Hematopoietic multipotent progenitor cell treated with erythropoietin and hydrocortisone succinate and interleukin-3 and kit ligand, for 15 days (in vitro differentiated cells): ENCODE measurements at regions not wholly inside any gene's neighbourhood (a gene's known extent, or its start where the extent isn't known, plus 50 kb on each side); places are given as distances from the start of the nearest gene placed in this dataset.

Experiments
- DNase-seq: peaks from one replicate; pipeline ENCODE4 v3.0.0-alpha.2; 2015; ENCODE audit warnings: low spot score

DNA sequence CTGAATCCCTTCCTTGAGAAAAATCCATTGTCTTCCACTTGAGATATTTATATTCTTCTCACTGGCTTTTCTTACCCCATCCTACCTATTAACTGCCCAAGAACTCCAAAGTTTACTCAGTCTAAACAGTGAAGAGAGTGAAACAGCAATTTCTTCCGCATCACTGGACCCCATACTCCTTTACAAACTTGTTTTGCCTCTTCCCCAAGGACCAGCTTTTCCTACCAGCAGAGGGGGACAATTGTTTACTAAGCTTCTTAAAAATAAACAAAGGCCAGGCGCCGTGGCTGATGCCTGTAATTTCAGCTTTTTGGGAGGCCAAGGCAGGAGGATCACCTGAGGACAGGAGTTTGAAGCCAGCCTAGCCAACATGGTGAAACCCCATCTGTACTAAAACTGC is 52.0 kb downstream of the LRATD1 start:
- no peak for DNase-seq

DNA sequence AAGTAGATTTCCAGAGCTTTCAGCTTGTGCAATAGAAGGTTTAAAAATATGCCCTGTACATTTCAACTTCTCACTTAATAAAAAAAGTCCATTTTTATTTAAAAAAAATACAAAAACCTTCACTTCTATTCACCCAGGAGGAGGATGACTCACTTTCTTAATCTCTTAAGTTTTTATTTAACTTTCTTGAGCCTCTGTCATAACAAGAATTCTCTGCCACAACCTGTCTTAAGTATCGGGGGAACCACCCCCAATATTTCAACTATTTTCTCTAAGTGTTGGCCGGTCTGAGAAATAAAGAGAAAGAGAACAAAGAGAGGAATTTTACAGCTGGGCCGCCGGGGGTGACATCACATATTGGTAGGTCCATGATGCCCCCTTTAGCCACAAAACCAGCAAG is 58.4 kb downstream of the LRATD1 start:
- no peak for DNase-seq

DNA sequence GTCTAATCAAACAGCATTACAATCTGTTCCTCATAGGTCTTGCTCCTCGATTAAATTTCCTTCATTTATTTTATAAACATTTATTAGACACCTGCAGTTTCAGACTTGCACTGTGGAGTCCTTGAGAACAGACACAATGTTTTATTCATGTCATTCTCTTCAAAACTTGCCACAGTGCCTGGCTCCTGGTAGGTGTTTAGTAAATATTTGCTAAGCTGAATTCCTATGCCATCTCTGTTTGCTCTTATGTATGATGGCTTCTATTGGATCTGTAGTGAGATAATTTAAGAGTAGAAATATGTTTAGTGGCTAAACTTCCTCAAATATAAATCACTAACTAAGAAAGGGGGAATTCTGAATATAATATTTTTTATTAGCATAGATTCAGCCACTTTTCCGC is 61.4 kb downstream of the LRATD1 start:
- no peak for DNase-seq

DNA sequence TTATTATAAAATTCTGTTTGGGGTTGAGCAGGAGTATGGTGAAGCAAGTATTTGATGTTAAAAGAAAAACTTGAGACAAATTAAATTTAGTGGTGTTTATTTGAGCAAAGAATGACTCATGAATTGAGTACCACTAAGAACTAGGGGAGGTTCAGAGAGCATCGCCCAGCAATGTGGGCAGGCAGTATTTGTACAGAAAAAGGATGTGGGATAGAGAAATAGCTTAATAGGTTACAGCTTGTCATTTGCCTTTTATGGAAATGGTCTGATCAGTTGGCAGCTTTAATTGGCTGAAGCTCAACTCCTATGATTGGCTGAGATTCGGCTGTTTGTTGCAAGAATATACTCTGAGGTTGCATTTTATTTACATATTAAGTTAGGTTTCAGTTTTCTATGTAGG is 68.2 kb downstream of the LRATD1 start:
- DNase-seq = no peak

DNA sequence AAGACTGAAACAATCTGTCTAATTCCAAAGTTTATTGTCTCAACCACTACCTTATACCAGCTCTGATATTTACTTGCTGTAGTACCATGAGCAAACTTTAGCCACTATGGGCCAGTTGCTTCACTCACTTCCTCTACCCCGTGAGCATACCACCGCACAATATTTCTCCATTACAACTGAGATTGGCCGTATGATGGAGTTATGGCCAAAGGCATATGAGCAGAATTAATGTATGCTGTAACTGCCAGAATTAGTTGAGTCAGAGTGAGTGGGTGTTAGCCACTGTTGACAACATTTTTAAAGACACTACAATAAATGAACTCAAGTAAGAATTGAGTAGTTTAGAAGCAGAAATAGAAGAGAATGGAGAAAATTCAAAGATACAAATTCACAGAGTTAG is 69.7 kb downstream of the LRATD1 start:
- DNase-seq = no peak

DNA sequence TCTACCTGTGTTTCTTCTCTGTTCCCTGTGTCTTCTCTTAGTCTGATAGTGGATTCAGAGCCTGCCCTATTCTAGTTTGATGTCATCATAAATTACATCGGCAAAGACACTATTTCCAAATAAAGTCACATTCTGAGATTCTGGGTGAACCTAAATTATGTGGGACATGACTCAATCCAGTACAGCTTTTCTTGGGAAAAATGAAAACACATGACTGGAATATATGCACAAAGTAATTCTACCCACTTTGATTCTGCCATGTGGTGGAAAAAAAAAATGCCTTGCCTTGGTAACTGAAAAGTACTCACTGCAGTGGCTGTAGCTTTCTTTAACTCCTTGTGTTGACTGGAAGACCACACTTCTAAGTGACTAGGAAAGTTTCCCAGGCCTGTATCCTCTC is 73.7 kb downstream of the LRATD1 start:
- no peak for DNase-seq

DNA sequence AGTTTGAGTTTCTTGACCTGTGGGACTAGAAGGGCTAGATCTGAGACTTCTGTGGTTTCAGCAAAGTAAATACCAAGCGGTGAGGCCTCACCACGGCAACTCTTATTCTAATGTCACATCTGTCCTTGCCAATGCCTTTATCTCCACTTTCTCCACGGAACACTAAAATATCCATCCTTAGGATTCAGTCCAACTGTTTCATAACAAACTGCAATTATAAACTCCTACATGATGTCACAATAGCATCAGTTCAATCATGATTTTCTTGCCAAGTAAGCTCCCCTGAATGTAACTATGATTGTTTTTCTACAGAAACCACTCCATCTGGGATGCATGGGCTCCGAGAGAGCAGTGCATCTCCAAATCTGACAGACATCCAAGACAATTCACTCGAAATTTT is 79.6 kb downstream of the LRATD1 start:
- no peak for DNase-seq

DNA sequence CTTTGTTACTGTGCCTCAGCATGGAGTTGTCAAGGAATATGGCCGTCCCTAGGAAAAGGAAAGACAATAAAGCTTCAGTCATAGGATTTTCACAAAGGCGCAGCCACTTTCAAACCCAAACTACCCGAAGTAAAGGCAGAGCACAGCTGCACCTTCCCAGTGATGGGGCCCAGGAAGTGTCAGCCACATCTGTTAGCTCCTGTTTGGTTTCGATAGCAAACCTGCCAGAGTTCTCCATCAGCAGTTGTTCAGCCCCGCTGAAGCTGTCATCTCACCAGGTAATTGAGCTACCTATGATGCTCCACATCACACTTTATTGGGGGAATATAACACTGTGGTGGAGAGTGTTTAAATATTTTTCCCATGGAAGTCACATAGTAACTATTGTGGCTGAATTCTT is 80.7 kb downstream of the LRATD1 start:
- DNase-seq = no peak

DNA sequence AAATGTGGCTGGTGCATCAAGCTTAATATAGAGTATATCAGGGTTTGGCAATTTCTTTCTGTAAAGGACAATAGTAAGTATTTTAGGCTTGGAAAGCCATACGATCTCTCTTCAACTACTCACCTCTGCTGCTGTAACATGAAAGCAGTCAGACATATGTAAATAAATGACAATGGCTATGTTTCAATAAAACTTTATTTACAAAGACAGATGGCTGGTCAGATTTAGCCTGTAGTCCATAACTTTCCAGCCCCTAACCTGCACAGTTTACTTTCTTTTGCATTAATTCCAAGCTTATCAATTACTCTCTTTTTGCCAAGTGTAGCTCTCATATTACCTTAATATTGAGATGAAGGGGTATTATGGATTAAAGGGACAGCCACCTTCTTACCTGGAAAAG is 83.1 kb downstream of the LRATD1 start:
- no peak for DNase-seq

DNA sequence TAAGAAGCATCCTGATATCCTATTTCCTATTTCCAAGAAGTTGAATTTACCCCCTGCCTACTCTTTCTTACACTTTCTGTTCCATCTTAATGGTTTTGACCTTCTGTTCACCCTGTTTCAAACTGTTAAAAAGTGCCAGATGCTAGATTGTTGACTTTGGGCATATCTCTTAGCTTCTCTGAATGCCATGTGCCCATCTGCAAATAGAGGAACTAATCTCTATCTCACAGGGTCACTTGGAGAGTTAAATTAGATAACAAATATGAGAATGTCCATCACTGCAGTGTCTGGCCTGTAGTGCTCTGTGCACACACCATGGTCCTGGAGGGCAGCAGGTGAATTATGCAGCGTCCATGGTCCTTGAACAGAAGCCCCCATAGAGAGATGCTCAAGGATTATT is 83.8 kb downstream of the LRATD1 start:
- no peak for DNase-seq

DNA sequence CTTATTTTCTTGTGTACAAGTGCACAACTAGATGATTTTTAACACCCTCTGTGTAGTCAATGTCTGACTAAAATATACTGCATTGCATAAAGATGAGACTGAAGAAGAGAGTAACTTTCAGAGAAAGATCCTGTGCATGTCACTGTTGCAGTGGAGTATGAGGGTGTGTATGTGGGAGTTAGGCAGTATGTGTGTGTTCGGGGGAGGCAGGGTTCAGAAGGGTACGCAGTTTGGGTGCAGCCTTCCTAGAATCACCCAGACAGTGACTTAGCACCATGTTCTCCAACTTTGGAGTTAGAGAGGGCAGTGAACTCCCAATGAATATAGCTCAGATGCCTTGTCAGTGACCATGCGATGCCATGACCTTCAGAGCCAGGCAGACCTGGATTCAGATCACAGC is 84.6 kb downstream of the LRATD1 start:
- no peak for DNase-seq

DNA sequence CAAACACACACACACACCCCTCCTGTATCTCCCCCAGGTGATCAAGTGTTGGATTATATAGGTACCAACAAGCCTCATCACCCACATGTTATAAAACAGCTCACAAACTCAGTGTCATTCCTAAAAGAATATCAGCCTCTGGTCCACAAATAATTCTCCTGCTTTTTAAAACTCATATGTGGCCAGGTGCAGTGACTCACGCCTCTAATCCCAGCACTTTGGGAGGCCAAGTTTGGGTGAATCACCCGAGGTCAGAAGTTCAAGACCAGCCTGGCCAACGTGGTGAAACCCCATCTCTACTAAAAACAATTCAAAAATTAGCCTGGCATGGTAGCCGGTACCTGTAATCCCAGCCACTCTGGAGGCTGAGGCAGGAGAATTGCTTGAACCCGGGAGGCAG is 87.8 kb downstream of the LRATD1 start:
- DNase-seq = no peak

DNA sequence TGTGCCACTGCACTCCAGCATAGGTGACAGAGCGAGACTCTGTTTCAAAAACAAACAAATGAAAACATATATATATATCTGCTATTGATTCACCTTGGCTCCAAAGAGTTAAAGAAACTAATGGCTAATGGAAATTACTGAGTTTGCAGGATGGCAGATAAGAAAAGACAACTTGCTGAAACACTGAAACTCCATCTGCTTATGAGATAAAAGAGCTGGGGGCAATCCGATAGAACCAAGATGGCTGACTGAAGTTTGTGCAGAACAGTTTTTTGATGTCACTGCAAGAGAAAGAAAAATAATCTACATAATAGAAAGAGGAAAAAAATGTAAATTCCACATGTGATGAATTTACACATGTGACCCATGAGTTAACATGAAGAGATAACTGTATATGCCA is 88.2 kb downstream of the LRATD1 start:
- DNase-seq = no peak

DNA sequence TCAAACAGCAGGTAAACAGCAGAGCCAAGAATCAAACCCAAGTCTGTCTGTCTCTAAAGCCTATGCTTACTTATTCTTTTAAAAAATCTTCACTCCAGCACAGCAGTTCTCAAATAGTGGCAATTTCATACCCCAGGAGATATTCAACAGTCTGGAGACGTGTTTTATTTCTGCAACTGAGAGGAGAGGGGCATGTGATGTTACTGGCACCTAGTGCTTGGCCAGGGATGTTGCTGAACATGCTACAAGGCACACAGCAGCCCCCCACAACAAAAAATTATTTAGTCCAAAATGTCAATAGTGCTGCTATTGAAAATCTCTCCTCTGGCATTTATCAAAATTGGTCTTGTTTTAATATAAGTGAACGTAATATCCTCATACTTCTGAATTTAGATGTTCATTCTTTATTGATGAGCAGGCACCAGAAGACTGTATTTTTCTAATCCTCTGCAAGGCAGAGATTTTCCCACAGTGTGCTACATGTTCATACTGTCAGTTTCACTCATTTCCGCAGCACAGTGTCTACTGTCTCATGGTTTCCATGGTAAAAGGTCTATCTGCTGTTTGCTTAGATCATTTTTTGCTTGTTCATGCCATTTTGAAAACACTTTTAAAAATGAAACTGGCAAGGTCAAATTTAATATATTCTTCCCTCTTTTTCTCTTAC is 90.5 kb downstream of the LRATD1 start:
- DNase-seq = no peak

DNA sequence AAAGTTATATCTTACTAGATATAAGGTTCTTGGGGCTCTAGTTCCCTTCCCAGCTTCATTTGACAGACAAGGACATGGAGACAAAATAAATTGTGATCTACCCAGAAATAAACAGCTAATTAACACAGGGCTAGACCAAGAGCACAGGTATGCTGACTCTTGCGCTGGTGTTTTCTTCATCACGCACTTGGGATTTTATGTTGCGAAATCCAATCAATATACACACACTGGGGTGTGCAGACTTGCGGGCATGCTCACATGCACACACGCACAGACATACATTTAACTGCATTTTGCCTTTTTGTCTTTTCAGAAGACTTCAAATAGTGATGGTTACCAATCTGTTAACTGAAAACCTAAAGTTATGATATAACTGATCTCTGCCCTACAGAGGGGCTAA is 91.2 kb downstream of the LRATD1 start:
- no peak for DNase-seq

DNA sequence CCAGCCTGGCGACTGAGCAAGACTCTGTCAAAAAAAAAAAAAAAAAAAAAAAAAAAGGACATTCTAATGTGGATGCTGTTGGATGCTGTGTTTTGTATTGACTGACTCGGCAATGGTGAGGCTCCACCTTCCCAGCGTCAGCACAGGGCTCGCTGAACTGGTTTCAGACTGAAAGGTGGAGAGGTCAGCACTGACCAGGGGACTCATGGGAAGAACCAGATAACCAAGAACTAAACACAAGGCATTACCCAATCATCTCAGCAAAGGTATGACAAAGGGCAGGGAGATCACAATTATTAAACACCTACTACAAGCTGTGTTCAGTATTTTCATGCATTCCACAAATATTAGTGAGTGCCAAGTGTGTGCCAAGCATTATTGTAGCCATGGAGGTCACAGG is 103.2 kb downstream of the LRATD1 start:
- no peak for DNase-seq

DNA sequence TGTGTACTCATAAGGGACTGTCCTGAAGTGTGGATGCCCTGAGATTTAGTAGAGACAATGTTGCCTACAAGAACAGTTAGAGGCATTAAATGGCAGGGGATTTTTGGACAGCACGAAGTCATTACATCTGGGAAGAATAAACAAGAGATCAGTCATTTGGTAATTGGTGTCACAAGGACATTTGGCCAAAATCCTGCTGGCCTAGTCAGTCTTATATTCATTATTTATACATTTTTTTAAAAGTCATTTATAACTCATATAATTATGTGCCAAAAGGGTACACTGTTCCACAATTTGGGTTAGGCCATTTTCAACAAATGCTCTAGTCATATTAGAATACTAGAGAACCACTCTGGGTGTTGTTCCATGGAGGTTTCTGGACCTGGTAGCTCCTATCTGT is 104.7 kb downstream of the LRATD1 start:
- DNase-seq = no peak

DNA sequence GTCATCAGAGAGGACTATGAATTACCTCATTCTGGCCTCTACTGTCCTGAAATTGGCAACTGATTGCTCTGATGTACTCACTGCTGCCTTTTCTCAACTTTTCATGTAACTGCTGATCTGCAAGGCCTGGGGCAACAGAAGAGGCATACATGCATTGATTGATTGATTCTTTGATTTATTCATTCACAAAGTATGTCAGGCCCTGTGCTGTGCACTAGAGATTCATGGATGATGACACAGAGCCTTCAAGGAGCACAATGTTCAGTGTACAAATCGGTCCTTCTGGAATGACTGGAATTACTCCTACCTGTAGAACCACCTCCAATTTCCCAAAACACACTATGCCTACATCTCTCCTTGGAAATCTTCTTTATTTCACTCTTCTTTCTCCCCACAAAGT is 111.3 kb downstream of the LRATD1 start:
- DNase-seq = no peak

DNA sequence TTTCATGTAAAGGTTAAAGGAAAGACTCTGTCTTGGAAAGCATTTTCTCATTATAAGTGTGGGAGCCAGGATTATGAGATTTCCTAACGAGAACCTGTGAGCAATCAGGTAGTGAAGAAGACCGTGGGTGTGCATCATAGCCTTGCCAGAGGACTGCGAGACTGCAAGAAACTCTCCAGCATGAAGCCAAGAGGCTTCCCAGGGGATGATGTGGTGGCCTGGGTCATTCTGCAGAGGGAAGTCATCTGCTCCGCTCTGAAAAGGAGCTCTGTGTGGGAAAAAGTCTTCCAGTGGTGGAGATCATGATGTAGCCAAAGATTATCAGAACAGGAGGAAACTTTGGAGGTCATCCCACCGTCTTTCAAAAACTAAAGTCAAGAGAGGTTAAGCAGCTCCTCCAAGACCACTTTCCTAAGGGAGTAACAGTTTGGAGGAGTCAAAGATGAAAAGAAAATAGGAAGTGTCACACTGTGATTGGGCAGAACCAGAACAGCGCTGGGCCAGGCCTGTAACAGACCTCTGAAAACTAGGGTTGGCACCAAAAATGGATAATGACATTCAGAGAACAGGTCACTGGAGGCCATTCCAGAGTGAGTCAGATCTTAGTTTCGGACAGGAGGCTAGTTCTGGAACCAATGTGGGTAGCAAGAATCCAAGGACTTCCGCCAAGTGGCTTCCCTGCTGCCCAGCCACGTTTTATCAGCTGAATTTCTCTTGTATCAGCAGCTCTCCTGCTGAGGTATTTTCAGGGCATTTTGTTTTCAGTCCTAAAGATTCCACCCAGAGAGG is 113.0 kb downstream of the LRATD1 start:
- no peak for DNase-seq

DNA sequence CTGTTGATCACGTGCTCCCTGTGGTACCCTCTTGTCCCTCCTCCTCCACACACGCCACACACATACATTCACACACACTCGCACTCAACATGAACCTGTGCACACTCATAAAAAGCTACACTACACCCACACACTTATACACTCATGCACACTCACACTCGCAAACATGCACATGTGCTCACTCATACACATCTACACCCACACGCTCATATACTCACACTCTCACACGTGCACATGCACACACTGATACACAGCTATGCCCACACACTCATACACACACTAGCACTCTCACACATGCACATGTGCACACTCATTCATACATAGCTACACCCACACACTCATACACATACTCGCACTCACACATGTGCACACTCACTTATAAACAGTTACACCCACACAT is 113.6 kb downstream of the LRATD1 start:
- DNase-seq = no peak

DNA sequence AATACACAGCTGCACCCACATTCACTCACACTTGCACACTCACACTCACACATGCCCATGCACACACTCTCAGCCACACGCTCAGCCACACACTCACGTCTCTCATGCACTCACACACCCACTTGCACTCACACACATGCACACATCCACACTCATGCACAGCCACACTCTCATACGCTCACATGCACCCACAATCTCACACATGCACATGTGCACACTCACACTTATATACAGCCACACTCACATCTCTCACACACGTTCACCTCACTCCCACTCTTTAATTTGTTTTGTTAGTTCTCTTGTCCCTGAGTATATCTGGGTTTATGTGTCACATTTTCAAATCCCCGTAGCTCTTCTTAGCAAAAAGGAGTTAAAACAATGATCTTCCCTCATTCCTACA is 114.9 kb downstream of the LRATD1 start:
- no peak for DNase-seq

DNA sequence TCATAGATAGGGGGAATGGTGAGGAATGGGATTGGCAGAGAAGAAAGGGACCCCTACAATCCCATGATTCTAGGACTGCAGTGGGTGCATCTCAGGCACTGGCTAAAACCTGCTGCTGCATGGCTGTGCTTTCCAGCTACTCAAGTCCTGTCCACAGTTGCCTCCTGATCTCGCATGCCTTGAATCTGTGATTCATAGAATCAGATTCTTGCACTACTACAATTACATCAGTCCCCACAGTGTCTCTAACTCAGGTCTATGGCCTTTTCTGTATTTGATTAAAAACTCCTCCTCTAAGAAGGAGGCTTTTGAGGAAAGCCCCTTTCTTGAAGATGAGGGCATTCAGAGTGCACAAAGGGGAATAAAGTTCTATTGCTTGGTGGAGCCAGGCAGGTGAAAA is 117.4 kb downstream of the LRATD1 start:
- DNase-seq = no peak

DNA sequence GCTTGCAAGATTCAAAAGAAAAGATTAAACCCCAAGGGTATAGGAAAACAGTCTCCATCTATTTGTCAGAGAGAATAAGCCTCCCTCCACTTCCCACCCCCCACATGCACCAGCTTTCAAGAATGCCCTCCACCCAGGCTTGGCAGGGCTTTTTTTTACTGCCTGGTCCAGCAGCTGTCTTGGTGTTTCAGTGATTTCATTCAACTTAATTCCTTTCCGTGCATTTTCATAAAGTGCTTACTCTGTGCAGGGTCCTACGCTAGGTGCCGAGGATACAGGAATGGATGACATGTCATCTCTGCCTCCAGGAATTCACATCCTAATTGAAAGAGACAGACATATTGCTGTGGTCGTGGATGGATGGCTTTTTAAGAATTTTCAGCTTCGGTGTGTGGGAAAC is 117.9 kb downstream of the LRATD1 start:
- no peak for DNase-seq

DNA sequence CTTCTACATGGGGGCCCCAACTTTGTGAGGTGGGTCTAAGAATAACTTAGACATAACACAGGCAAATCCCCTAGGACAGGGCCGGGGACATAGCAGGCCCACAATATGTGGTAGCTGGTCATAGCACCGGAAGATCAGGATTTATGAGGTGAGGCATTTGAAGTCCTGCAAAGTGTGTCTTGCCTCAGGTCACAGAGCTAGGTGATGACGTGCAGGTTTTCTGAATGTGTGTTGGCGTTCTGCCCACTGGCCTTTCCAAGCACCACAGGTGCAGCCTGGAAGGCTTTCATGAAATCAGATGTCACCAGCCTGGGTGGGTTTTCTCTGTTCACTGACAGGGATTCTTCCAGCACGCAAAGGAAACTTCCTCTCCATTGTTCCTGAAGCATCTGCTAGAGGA is 119.1 kb downstream of the LRATD1 start:
- no peak for DNase-seq
